Fibroblast of gingiva (primary cell): ENCODE measurements at regions not wholly inside any gene's neighbourhood (a gene's known extent, or its start where the extent isn't known, plus 50 kb on each side); places are given as distances from the start of the nearest gene placed in this dataset.
"Not testable (repeated sequence)": the region's sequence is repeated elsewhere in the genome, so short reads cannot be mapped to it uniquely, and the experiment has no call there.

Experiments used
- DNase-seq: peaks from one replicate; pipeline ENCODE4 v3.0.0-alpha.2; 2011; ENCODE audit warnings: low read depth

DNA sequence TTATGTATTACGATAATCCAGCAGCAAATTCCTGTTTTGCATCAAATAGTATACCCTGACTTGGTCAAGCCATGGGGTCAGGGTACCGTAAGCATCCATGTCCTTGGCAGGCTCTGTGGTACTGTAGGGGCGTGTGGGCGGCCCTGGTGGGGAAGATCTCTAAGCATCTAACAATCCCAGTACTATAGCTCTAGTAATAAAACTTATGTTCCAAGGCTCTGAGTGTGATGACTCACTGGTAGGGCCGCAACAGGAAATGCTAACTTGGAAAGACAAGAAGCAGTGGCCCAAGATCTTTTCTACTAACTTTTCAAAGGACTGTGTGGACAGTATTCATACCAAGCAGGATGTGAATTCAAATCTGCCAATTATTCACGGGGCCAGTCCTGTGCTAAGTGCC is 63.8 kb downstream of the CLEC18A start:
- not testable (repeated sequence) for DNase-seq

DNA sequence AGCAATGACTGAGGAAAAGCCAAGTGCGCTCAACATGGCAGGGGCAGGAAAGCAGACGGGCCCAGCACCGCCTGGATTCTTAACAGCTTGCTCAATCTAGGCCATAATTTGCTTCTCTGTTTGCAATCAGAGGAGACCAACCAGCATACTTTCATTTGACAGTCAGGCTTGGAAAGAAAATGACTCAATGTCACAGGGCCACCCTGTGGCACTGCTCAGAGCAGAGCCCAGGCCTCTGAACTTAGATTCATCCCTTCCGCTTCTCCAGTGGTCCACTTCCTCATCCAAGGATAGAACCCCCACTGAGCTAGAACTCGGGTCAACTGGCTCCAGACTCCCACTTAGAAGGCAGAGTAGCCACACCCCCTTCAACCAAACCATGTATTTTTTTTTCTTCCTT is 65.6 kb downstream of the CLEC18A start:
- peak; percentile 34 for DNase-seq

DNA sequence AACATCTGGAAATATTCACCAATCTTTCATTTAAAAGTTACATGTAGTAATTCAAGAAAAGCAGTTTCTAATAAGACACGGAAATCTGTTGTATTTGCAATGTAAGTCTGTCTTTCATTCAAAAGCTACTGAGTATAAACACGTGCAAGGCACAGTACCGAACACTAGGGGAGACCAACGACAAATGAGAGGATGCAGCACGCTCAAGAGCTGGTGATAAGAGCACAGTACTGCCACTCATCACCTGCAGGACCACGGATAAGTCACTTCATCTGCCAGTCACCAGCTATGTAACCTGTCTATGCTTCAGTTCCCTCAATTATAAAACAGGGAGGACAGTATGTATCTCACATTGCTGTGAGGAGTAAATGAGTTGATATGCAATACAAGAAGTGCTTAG is 67.1 kb downstream of the CLEC18A start:
- DNase-seq = peak; percentile 5

DNA sequence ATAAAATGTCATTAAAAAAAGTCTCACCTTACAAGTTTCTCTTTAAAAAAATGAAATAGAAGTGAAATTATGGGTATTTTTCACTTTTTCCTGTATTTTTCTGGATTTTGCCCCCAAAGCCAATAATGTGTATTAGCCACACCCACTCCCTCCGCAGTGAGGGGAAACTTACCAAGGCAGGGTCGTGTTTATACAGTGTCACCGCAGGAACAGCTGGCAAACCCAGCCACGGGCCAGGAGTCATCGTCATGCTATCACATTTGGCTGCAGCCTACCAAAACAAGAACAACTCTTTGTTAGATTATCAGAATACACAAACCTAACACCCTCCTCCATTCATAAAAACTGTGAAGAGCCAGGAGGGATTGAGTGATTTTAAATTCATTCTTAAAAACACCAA is 72.1 kb downstream of the CLEC18A start:
- not testable (repeated sequence) for DNase-seq

DNA sequence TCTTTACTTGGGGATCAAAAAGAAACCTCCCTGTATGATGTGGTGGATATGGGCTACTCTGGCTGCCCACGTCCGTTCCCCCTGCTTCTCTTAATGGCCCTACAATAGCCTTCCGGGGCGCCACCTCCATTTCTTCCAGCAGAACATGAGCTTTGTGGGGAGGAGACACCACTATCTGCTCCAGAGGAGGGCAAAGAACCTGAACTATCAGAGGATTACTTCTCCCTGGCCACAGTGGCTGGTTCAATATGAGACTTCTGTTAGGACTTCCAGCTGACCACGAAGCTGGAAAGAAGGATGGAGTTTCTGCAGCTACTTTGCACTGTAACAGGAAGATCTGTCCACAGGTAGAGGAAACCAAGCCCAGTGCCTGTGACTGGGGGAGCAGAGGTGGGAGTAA is 72.8 kb downstream of the CLEC18A start:
- not testable (repeated sequence) for DNase-seq

DNA sequence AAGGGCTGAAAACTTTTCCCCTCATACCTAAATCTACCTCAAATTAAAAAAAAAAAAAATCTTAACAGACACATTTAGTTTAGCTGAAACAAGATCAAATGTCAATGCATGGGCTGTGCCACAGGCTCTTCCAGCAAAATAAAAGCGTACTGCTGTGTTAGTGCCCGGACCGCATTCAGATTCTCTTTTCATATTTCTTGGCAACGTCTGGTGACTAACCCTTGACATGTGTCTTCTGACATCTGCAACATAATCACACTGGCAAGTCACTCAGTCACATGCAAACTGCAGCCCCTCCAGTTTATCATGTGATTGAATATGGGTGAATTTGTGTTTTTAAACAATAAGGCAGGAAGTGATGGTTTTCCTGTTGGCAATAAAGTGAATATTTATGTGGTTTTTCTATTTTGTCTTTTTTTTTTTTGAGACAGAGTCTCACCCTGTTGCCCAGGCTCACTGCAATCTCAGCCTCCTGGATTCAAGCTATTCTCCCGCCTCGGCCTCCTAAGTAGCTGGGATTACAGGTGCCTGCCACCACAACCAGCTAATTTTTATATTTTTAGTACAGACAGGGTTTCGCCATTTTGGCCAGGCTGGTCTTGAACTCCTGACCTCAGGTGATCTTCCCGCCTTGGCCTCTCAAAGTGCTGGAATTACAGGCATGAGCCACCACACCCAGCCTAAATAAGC is 75.2 kb downstream of the CLEC18A start:
- peak; percentile 57 for DNase-seq

DNA sequence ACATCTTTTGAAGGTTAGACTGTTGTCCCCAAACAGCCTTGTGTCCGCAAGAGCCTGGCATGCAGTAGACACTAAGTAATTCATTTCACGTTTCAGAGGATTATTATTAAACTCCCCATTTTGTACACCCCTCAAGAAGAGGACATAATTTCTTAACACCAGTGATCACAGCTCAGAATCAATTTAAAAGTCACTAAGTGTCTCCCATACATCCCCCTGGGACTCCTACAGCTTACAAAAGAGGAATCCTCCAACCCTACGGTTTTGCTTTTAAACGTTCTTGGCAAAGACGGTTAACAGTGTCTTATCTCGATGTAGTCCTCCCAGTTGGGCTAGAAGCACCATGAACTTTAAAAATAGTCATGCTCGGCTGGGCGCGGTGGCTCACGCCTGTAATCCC is 81.2 kb upstream of the PDPR start:
- DNase-seq = not testable (repeated sequence)

DNA sequence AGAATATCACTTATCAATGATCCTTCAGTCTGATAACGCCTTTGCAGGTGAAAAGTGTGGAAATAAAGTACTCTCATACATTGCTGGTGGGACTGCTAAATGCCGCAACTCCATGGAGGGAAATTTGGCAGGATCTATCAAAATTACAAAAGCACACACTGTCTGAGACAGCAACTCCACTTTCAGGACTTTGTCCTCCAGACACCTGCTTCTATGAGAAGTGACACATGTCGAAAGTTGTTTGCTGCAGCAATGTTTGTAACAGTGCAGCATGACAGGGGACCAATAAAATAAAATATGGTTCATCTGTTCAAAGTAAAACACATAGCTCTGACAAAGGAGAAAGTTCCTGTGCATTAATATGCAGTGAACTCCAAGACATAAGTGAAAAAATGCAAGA is 76.2 kb upstream of the PDPR start:
- DNase-seq = not testable (repeated sequence)

DNA sequence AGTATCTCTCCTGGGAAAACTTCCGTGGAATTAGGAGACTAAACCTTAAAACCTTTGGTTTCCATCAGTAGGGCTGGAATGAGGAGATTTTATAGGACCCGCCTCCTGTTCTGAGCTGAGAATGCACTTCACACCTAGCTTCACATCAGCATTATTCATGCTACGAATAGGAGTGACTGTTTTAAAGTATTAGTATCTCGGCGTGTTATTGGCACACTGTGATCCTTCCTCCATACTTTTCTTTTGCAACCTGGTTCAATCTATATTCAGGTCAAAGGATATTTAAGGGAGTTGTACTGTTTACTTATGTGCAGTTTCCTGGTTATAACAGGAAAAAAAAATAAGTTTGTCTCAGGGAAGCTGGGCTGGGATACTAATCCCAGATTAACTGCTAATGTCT is 73.6 kb upstream of the PDPR start:
- not testable (repeated sequence) for DNase-seq

DNA sequence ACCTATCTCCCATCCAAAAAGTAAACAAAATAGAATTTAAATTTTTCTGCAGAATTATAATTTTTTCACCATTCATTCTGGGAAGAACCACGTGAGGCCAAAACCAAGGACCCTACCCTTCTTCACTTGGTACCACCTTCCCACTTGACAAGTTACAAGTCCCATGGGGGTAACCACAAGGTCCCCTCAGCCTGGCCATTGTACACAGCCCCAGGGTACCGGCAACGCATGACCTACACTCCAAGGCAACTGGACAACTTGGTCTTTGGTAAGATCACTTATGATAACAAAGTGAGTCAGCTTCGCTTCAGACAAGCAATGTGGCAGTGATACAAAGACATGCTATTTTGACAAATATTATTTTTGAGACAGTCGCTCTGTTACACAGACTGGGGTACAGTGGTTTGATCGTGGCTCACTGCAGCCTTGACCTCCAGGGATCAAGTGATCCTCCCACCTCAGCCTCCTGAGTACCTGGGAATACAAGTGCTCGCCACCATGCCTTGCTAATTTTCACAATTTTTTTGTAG is 70.5 kb upstream of the PDPR start:
- not testable (repeated sequence) for DNase-seq

DNA sequence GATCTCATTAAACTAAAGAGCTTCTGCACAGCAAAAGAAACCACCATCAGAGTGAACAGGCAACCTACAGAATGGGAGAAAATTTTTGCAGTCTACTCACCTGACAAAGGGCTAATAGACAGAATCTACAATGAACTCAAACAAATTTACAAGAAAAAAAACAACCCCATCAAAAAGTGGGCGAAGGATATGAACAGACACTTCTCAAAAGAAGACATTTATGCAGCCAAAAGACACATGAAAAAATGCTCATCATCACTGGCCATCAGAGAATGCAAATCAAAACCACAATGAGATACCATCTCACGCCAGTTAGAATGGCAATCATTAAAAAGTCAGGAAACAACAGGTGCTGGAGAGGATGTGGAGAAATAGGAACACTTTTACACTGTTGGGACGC is 67.6 kb upstream of the PDPR start:
- not testable (repeated sequence) for DNase-seq

DNA sequence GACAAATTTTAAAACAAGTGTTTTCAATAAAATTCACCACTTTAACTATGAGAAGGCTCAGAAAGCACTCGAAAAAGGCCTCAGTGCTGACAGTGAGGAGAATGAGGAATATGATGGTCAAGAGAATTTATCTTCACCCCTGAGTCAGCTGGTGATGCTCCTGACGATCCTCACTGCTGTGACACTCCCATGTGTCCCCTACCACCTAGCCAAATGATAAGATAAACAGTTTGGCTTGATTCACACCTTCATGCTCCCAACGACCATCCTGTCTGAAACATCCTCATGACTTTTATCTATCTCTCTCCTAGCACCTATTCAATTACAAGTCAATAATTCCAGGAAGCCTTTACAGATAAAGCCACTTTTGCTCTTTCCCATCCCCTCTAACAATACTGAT is 66.0 kb upstream of the PDPR start:
- DNase-seq = not testable (repeated sequence)

DNA sequence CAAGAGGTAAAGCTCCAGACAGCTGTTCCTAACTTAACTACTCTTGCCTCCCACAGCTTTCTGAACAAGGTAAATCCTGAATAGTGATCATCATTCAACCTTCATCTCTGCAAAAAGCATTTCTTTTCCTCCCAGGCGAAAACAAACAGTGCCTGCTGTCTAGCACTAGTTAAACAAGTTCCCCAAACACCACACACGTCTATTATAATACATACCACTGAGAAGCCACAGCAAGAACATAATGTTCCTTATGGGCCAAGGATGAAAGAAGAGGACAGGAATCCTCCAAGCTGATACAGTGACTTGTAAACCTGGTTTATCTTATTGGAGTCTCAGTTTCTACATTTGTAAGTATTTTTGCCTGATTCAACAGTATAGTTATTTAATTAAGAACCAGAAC is 56.1 kb upstream of the PDPR start:
- not testable (repeated sequence) for DNase-seq

DNA sequence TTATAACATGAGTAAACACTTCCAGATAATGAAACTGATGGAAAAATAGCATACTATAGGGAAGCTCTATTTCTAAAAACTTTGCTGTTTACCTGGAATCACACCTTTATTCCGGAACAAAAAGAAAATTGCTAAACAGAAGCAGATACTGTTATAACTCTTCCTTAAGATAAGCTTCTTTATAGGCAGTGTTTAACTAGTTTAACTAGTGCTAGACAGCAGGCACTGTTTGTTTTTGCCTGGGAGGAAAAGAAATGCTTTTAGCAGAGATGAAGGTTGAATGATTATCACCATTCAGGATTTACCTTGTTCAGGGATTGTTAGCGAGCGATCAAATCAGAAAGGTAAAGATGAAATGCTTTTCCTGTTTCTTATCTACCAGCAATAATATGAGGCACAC is 54.7 kb upstream of the PDPR start:
- DNase-seq = not testable (repeated sequence)

DNA sequence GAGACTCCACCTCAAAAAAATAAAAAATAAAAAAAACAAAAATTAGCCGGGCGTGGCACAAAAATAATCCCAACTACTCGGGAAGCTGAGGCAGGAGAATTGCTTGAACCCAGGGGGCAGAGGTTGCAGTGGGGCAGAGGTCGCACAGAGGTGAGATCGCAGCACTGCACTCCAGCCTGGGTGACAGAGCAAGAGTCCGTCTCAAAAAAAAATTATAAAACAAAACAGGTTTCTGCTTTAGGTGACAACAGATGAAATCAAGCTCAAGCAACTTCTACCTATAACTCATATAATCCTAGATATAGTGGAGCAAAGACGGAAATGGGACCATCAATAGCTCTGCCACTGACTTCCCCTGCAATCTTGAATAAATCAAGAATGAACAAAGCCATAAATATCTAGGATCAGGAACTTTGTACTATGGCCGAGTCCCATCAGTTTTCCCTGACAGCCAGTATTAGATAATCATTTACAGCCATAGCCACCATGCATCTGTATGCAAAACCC is 53.6 kb upstream of the PDPR start:
- not testable (repeated sequence) for DNase-seq

DNA sequence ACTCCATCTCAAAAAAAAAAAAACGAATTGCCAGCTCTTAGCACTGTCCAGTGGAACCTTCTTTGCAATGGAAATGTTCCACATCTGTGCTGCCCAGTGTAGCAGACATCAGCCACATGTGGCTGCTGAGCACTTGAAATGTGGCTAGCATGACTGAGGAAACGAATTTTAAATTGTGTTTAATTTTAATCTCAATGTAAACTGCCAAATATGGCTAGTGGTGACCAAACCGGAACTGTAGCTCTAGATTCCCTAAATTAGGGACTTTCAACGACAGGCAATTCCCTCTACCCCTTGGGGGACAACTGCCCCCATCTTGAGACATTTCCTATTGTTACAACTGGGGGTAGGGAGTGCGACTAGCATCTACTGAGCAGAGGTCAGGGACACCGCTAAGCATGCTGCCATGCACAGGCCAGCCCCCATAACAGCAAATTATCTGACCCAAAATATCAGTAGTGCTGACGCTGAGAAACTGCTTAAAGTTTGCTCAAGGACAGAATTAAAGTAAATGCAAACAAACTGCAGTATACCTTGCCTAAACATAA is 52.4 kb upstream of the PDPR start:
- not testable (repeated sequence) for DNase-seq

DNA sequence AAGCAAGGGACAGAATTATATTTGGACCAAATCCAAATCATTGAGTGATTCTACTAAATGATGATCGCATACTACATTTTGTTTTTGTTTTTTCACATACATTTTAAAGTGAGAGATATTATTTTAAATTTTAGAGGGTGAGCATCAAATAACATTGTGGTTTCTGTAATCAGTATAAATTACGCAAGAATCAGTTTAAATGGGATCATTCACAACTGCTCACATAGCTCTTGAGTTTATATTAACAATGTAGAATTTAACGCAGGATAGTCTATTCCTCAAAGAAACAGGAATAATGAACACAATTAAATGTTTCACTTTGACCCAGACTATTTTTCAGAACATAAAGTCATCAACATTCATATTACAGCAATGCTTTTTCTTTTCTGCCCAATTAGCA is 51.2 kb upstream of the PDPR start:
- DNase-seq = not testable (repeated sequence)
